ENCODE measurements at regions not wholly inside any gene's neighbourhood (a gene's known extent, or its start where the extent isn't known, plus 50 kb on each side); places are given as distances from the start of the nearest gene placed in this dataset.

DNA sequence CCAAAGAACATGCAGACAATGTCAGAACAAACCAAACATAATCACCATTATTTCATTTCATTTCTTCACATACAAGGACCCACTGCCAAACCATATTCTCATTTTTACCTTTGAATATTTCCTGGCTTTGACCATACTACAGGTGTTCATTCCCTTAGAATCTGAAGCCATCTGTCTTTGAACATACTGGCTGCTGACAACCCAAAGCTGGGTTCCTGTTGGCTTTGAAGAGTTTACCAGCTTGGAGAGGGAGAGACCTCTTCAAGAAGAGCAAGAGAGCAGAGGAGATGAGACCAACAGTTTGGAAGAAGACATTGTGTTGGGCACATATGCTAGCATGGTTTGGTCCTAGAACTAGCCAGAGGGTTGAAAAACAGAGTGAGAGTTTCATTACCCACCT is 145.6 kb upstream of the KCNIP4 start:
- TF ChIP-seq, protein P1, sequence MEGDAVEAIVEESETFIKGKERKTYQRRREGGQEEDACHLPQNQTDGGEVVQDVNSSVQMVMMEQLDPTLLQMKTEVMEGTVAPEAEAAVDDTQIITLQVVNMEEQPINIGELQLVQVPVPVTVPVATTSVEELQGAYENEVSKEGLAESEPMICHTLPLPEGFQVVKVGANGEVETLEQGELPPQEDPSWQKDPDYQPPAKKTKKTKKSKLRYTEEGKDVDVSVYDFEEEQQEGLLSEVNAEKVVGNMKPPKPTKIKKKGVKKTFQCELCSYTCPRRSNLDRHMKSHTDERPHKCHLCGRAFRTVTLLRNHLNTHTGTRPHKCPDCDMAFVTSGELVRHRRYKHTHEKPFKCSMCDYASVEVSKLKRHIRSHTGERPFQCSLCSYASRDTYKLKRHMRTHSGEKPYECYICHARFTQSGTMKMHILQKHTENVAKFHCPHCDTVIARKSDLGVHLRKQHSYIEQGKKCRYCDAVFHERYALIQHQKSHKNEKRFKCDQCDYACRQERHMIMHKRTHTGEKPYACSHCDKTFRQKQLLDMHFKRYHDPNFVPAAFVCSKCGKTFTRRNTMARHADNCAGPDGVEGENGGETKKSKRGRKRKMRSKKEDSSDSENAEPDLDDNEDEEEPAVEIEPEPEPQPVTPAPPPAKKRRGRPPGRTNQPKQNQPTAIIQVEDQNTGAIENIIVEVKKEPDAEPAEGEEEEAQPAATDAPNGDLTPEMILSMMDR (IDR thresholded peaks at IDR 0.05), result no peak
- TF ChIP-seq FOSL2 (IDR thresholded peaks at IDR 0.05; ENCODE audit: borderline replicate concordance, low read depth) (no peak), POLR2AphosphoS5 (IDR thresholded peaks at IDR 0.05; ENCODE audit: low read depth, low read length) (no peak), MXI1 (IDR thresholded peaks at IDR 0.05; ENCODE audit: low read depth, low read length) (no peak), RCOR1 (IDR thresholded peaks at IDR 0.05; ENCODE audit: low read length) (no peak), YY1 (IDR thresholded peaks at IDR 0.05; ENCODE audit: low read depth) (no peak), TAF1 (IDR thresholded peaks at IDR 0.05; ENCODE audit: borderline replicate concordance, low read depth, low read length) (no peak)
